ENCODE measurements at regions not wholly inside any gene's neighbourhood (a gene's known extent, or its start where the extent isn't known, plus 50 kb on each side); places are given as distances from the start of the nearest gene placed in this dataset.

- Mint-ChIP-seq H3K9me3 (ENCODE audit: insufficient read depth) (no peaks in the 10 kb centered on the region), H3K4me1 (peaks cover 4% of the 10 kb centered on the region), H3K27ac (no peak overlapping the region), H3K27me3 (peaks cover 28% of the 10 kb centered on the region), H3K4me3 (no peak overlapping the region)
- no peaks in the 10 kb centered on the region for H3K79me2 ChIP-seq (ENCODE audit: control insufficient read depth, insufficient read depth, low read length)
- H3K36me3 ChIP-seq (replicated peaks in 1 of 2; ENCODE audit: control extremely low read depth in 1 of 2, control insufficient read depth in 1 of 2, extremely low read depth in 1 of 2, insufficient read depth in 2 of 2, low read length in 1 of 2), result no peaks in the 10 kb centered on the region
- H3K9me3 ChIP-seq (ENCODE audit: control extremely low read depth in 1 of 3, control insufficient read depth in 2 of 3, insufficient read depth in 1 of 3, low read length in 2 of 3), result no peaks in the 10 kb centered on the region
- H3K27ac ChIP-seq (ENCODE audit: low read length in 2 of 2), result no peak overlapping the region
- ATAC-seq (ENCODE audit: low read depth) (no peak), DNase-seq (no peak)
- no CpG with 5 or more reads among the region's 2 CpGs for WGBS (ENCODE audit: insufficient coverage)
- POLR2A ChIA-PET, result no interaction called here
- TF ChIP-seq EZH2 (IDR thresholded peaks at IDR 0.05; ENCODE audit: borderline replicate concordance, insufficient read depth, low read depth, low read length, poor library complexity, severe bottlenecking) (no peak), CTCF (IDR thresholded peaks at IDR 0.05) (no peak)
- H3K27me3 ChIP-seq (replicated peaks in 1 of 4; ENCODE audit: control extremely low read depth in 1 of 4, control insufficient read depth in 3 of 4, insufficient read depth in 4 of 4, low read length in 3 of 4), result peaks cover 0 to 3% (median 0%) of the 10 kb centered on the region in 4 experiments
- no peaks in the 10 kb centered on the region for H4K20me1 ChIP-seq (ENCODE audit: control insufficient read depth, insufficient read depth, low read length, poor library complexity, severe bottlenecking)
- CTCF ChIA-PET, result interaction anchor here (1.2 to 2.3 kb wide), 2 partner anchors 12 to 561 kb away, joined by 3 to 9 read pairs; no protein-coding TSS in a partner anchor
- H3K4me2 ChIP-seq (replicated peaks; ENCODE audit: low read depth, low read length, poor library complexity, severe bottlenecking), result no peak overlapping the region
- no peak overlapping the region for H2AFZ ChIP-seq (ENCODE audit: insufficient read depth, low read depth, low read length, poor library complexity, severe bottlenecking)
- no peak overlapping the region for H3K9ac ChIP-seq (ENCODE audit: low read length)
- intact Hi-C loops (cut with micrococcal nuclease), result loop anchor here (5.0 kb wide), 2 partner anchors 193 to 567 kb away; no protein-coding TSS in a partner anchor
- peaks cover 0 to 5% of the 10 kb centered on the region in 2 donors for H3K4me1 ChIP-seq (ENCODE audit: control insufficient read depth in 2 of 2, insufficient read depth in 2 of 2, low read length in 2 of 2)
- H3K4me3 ChIP-seq (ENCODE audit: control extremely low read depth in 1 of 5, extremely low read depth in 1 of 5, insufficient read depth in 1 of 5, low read depth in 2 of 5, low read length in 4 of 5), result no peak overlapping the region
Observed at GRCh38 chr12:91575630-91576029, 393.0 kb upstream of the DCN start.

- peaks cover 0 to 3% (median 0%) of the 10 kb centered on the region in 4 experiments for H3K27me3 ChIP-seq (replicated peaks in 1 of 4; ENCODE audit: control extremely low read depth in 1 of 4, control insufficient read depth in 3 of 4, insufficient read depth in 4 of 4, low read length in 3 of 4)
- peaks cover 0 to 5% of the 10 kb centered on the region in 2 donors for H3K4me1 ChIP-seq (ENCODE audit: control insufficient read depth in 2 of 2, insufficient read depth in 2 of 2, low read length in 2 of 2)
- no peak overlapping the region for H2AFZ ChIP-seq (ENCODE audit: insufficient read depth, low read depth, low read length, poor library complexity, severe bottlenecking)
- no peak overlapping the region for H3K4me3 ChIP-seq (ENCODE audit: control extremely low read depth in 1 of 5, extremely low read depth in 1 of 5, insufficient read depth in 1 of 5, low read depth in 2 of 5, low read length in 4 of 5)
- ChIA-PET CTCF (interaction anchor here (1.0 to 2.3 kb wide), 2 partner anchors 12 to 1074 kb away, joined by 3 to 9 read pairs; no protein-coding TSS in a partner anchor), POLR2A (no interaction called here)
- TF ChIP-seq CTCF (IDR thresholded peaks at IDR 0.05) (no peak), EZH2 (IDR thresholded peaks at IDR 0.05; ENCODE audit: borderline replicate concordance, insufficient read depth, low read depth, low read length, poor library complexity, severe bottlenecking) (no peak)
- no peaks in the 10 kb centered on the region for H4K20me1 ChIP-seq (ENCODE audit: control insufficient read depth, insufficient read depth, low read length, poor library complexity, severe bottlenecking)
- WGBS (ENCODE audit: insufficient coverage), result no CpG with 5 or more reads among the region's 4 CpGs
- no peaks in the 10 kb centered on the region for H3K9me3 ChIP-seq (ENCODE audit: control extremely low read depth in 1 of 3, control insufficient read depth in 2 of 3, insufficient read depth in 1 of 3, low read length in 2 of 3)
- H3K4me2 ChIP-seq (replicated peaks; ENCODE audit: low read depth, low read length, poor library complexity, severe bottlenecking), result no peak overlapping the region
- peaks cover 28% of the 10 kb centered on the region for H3K27me3 Mint-ChIP-seq
- H3K4me3 Mint-ChIP-seq, result no peak overlapping the region
- no peak overlapping the region for H3K9ac ChIP-seq (ENCODE audit: low read length)
- H3K36me3 ChIP-seq (replicated peaks in 1 of 2; ENCODE audit: control extremely low read depth in 1 of 2, control insufficient read depth in 1 of 2, extremely low read depth in 1 of 2, insufficient read depth in 2 of 2, low read length in 1 of 2), result no peaks in the 10 kb centered on the region
- no peak overlapping the region for H3K27ac Mint-ChIP-seq
- H3K79me2 ChIP-seq (ENCODE audit: control insufficient read depth, insufficient read depth, low read length), result no peaks in the 10 kb centered on the region
- no peak for ATAC-seq (ENCODE audit: low read depth)
- H3K27ac ChIP-seq (ENCODE audit: low read length in 2 of 2), result no peak overlapping the region
- peaks cover 4% of the 10 kb centered on the region for H3K4me1 Mint-ChIP-seq
- intact Hi-C loops (cut with micrococcal nuclease), result loop anchor here (5.0 kb wide), 2 partner anchors 193 to 567 kb away; no protein-coding TSS in a partner anchor
- H3K9me3 Mint-ChIP-seq (ENCODE audit: insufficient read depth), result no peaks in the 10 kb centered on the region
- DNase-seq, result no peak
Observed at GRCh38 chr12:91574975-91575374, 392.4 kb upstream of the DCN start.
